ENCODE measurements at regions not wholly inside any gene's neighbourhood (a gene's known extent, or its start where the extent isn't known, plus 50 kb on each side); places are given as distances from the start of the nearest gene placed in this dataset.
"Not testable (repeated sequence)": the region's sequence is repeated elsewhere in the genome, so short reads cannot be mapped to it uniquely, and the experiment has no call there.

GRCh38 chr2:193883820-193884219, 1689.1 kb upstream of the TMEFF2 start:
- no peak for DNase-seq

- no peak for DNase-seq
These were observed 1682.2 kb upstream of the TMEFF2 start for GRCh38 chr2:193876980-193877379.

GRCh38 chr2:193869564-193869963, 1674.8 kb upstream of the TMEFF2 start:
- DNase-seq: no peak

- no peak for DNase-seq
These were observed 1674.1 kb upstream of the TMEFF2 start for GRCh38 chr2:193868833-193869232.

- DNase-seq: no peak
These were observed 1673.4 kb upstream of the TMEFF2 start for GRCh38 chr2:193868132-193868531.

DNA sequence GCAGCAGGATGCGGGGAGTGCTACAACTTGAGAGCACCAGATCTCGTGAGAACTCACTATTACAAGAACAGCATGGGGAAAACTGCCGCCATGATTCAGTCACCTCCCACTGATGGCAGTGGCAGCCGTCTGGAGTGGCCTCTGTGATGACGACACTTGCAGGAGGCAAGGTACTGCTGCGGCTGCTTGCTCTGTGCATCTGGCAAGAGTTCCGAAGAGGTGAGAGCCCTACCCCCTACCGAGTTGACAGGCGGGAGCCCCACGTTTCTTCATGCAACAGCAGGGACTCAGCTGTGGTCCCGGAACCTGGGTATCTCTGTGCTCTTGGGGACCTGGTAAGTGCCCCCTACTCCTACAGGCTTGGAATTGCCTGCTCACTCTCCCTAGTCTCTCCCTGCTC, 1672.7 kb upstream of the TMEFF2 start:
- DNase-seq: no peak

DNA sequence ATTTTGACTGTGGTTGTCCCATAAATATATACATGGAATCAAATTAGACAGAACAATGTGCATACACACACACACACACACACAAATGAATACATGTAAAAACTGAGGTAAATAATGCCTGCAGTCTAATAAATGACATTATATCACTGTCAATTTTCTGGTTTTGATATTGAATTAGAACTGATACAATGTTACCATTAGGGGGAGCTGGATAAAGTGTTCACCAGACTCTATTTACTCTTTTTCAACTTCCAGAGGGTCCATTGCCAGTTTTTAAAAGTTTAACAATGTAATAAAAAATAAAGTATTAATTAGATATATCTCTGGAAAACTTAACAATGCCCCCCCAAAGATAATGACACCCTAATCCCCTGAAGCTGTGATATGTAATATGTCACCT, 1666.8 kb upstream of the TMEFF2 start:
- no peak for DNase-seq

GRCh38 chr2:193847991-193848390, 1653.3 kb upstream of the TMEFF2 start:
- no peak for DNase-seq

- DNase-seq: no peak
These were observed 1652.4 kb upstream of the TMEFF2 start for GRCh38 chr2:193847130-193847529.

GRCh38 chr2:193845604-193846003, 1650.9 kb upstream of the TMEFF2 start:
- DNase-seq: no peak

- no peak for DNase-seq
These were observed 1648.9 kb upstream of the TMEFF2 start for GRCh38 chr2:193843675-193844074.

DNA sequence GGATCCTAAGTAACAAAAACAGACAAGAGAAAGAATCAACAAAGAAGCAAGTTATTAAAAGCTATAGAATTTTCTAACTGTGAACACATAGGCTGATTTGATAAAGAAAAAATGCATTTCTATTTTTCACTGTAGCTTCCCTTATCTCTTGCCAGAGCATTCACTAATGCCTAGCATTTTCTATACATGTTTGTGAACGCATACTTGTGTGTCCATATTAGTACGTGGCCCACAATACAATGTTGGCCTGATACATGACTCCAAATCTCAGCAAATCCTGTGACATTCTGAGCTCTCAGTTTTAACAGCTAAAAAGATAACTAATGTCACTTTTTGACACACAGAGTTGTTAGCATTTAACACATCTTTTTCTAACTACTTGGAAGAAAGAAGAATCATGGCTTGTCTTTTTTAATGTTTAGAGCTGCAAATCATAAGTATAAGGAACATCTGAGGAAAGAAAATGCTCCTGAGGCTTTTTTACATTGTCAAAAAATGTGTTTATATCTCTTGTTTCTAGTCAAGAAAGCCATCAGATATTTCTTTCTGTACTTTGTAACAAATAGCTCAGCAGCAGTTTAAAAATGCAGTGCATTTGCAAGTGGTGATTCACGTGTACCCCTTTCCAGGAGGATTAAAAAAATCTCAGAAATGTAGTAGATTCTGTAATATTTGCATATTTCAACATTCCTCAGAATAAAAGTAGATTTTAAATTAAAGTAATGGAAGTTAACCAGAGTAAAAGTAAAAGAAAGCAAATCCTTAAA, 1646.8 kb upstream of the TMEFF2 start:
- DNase-seq: no peak

- no peak for DNase-seq
These were observed 1642.5 kb upstream of the TMEFF2 start for GRCh38 chr2:193837111-193837738.

GRCh38 chr2:193836424-193837006, 1641.8 kb upstream of the TMEFF2 start:
- not testable (repeated sequence) for DNase-seq

DNA sequence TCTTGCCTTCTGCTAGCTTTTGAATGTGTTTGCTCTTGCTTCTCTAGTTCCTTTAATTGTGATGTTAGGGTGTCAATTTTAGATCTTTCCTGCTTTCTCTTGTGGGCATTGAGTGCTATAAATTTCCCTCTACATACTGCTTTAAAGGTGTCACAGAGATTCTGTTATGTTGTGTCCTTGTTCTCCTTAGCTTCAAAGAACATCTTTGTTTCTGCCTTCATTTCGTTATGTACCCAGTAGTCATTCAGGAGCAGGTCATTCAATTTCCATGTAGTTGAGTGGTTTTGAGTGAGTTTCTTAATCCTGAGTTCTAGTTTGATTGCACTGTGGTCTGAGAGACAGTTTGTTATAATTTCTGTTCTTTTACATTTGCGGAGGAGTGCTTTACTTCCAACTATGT, 1639.2 kb upstream of the TMEFF2 start:
- not testable (repeated sequence) for DNase-seq

- DNase-seq: no peak
These were observed 1629.7 kb upstream of the TMEFF2 start for GRCh38 chr2:193824474-193824873.

GRCh38 chr2:193818801-193819499, 1624.2 kb upstream of the TMEFF2 start:
- DNase-seq: no peak

- DNase-seq: no peak
These were observed 1621.3 kb upstream of the TMEFF2 start for GRCh38 chr2:193816008-193816407.

DNA sequence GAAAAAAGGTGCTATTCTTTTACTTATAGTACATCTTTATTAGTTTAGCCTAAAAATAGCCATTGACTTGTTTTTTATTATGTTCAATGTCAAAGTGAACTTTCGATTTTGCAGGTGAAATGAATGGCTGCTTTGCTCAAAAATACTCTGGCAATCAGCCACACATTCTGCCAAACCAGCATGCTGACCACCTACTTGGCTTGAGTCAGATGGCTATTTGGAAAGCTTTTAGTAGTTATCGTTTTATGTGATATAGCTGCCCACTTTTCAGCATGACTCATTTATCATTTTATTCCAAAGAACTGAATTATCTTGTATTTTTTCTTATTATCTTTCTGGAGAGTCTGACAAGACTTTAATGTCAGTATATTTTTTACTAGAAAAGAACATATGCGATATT, 1615.8 kb upstream of the TMEFF2 start:
- DNase-seq: no peak

GRCh38 chr2:193808877-193809276, 1614.1 kb upstream of the TMEFF2 start:
- no peak for DNase-seq

DNA sequence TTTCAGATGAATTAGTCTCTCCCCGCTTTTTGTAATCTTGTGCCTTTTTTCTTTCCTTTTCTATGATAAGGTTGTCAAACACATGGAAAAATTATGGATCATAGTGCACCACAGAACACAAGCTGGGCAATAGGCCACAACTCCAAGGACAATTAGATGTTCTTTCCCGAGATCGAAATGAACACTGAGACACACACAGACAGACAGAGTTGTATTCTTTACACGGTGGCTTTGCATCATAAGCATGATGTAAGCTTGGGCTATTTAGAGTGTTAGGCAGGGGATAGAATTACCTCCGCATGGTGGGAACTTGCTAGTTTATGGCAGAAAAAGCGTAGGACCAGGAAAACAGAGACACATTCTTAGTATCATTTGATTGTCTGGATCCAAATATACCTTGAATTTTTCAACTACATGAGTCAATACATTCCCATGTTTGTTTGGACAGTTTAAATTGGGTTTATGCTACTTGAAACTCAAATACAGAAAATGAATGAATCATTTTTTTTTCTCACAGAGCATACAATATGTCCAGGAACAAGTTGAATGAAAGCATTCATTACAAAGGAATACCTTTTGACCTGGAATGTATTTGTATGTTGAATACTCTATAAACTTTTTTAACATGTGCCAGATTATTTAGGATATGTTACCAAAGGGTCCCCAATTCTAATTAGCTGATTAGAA, 1611.5 kb upstream of the TMEFF2 start:
- no peak for DNase-seq

DNA sequence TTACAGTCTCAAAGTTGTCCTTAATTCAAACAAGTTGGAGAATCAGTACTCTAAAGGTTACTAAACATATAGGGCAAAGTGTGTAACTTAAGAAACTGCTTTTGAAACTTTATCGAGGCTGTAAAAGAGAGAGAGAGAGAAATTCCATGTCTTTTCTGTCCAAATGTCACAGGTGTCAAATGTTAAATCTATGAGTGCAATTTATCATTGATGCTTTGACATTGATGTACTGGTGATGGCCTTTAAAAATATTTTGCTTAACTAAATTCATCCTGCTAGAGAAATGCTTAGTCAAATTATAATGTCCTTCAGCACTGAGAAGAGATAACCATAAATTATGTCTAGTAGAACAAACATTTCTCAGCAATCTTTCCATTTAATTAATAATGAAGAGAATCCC, 1602.1 kb upstream of the TMEFF2 start:
- no peak for DNase-seq

DNA sequence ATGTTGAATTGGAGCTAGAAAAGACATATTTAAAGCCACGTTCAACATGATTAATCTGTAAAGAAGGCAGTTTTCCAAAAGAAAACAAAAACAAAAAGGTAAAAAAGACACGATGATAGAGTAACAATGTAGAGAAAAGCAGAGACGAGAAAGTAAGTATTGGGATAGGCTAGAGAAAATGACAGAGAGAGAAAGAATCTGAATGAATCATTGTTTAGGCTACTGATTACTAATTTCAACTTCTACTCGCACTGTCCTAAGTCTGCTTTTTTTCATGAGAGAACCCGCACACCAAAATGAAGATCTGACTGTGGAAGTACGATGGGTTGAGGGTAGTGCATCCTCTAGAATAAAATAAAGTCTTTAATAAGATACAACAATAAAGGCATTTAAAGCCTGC, 1599.2 kb upstream of the TMEFF2 start:
- DNase-seq: no peak

Measured in NCI-H524 treated with DMSO at 0.1 percent for 48 hours (cell line).